Stimulated activated CD8-positive, alpha-beta memory T cell treated with anti-CD3 and anti-CD28 coated beads, Interleukin-4, amount 100 ng/mL, for 1 hour (primary cell): ENCODE measurements at regions not wholly inside any gene's neighbourhood (a gene's known extent, or its start where the extent isn't known, plus 50 kb on each side); places are given as distances from the start of the nearest gene placed in this dataset.

Experiments used
- DNase-seq, 2 donors: peaks; one replicate each; pipeline ENCODE4 v3.0.0-alpha.2; 2020; ENCODE audit warnings: low read depth in 2 of 2, low spot score in 1 of 2

DNA sequence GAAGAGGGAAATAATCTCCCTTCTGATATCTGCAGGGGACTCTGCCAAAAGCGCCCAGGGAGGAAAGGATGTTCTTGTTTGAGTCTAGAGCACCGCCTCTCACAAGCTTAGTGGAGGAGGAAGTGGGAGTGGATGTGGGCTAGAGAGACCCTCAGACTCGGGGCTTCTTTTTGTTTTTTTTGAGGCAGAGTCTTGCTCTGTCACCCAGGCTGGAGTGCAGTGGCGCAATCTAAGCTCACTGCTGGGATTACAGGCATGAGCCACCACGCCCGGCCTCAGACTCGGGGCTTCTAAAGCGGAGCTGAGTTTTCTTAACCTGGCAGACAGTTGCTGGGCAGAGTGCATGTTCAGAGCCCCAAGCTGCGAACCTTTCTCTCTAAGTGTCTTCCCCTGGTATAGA is 310.8 kb downstream of the BMP7 start:
- DNase-seq, result no peak

DNA sequence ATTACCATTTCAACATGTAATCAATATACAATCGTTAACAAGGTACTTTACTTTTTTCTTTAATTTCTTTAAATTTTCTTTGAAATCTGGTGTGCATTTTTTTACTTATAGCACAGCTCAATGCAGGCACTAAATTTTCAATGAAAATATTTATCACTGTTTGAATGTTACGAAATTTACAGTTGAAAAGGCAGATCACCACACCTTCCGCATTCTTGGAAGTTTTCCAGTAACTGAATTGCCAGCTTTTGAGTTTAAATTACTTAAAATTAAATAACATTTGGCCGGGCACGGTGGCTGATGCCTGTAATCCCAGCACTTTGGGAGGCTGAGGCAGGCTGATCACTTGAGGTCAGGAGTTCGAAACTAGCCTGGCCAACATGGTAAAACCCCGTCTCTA is 309.9 kb downstream of the BMP7 start:
- no peak for DNase-seq

DNA sequence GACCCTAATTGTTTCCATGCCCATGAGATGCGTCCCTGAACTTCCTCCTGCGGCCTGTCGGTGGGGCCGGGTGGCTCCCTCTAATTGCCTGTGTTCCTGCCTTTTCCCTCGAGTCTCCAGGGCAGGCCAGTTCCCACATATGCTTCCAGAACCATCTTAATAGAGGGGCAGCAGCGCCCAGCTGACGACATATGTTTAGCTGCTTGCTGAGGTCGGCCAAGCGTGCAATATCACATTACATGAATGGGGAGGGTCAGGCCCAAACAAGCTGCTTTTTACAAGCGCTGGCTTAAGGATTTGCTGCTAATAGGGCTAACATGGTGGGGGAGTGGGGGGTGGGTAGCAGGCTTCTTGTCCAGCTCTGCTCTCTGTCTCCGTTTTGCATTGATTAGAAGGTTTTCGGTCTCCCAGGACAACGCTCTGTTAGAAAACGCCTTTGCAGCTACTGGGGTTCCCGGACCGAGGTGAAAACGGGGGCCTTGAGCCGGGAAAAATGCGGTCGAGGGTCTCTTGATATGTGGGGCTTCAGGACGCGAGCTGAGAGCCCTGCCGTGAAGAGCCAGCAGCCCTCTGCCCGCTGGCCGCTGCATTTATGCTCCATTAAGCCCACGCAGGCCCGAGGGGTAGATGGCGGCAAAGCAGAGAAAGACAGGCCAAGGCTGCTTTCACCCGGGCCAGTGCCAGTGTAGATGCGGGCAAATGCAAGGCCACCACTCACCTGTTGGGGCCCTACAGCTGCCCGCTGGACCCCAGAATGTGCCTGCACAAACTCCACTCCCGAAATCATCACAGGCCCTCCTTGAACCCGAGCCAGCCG is 308.5 kb downstream of the BMP7 start:
- no peak for DNase-seq

DNA sequence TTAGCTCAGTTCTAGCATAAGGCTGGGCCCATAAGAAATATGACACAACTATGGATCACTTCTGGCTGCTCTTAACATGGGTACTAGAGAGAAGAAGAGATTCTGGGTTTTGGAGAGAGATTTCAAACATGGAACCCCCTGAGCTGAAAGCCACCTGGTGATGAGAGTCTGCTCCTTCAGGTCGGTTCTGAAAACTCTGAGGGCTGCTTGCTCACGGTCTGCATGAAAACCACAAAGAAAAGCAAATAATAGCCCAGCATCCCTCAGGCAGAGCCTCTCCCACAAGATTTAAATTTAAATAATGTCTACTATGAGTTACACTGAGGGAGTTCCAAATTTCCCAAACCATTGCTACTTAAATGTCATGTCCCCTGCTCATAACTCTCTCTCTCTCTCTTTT is 301.5 kb downstream of the BMP7 start:
- DNase-seq, result no peak

DNA sequence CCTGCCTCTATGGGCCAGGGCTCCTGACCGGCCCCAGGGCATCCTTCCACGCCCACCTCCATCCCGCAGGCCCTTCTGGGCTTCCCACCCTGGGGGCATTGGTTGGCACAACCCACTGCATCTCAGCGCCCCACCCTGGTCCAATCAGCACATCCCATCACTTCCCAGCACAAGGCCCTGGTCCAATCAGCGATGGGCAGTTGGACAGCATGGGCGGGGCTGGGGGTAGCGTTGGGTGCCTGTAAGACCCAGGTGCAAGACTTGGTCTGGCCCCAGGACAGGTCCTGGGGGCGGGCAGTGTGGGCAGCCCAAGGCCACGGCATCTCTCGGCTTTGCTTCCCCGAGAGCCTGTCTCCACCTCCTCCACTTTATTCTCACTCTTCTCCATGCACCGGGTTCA is 298.5 kb downstream of the BMP7 start:
- DNase-seq, result no peak

DNA sequence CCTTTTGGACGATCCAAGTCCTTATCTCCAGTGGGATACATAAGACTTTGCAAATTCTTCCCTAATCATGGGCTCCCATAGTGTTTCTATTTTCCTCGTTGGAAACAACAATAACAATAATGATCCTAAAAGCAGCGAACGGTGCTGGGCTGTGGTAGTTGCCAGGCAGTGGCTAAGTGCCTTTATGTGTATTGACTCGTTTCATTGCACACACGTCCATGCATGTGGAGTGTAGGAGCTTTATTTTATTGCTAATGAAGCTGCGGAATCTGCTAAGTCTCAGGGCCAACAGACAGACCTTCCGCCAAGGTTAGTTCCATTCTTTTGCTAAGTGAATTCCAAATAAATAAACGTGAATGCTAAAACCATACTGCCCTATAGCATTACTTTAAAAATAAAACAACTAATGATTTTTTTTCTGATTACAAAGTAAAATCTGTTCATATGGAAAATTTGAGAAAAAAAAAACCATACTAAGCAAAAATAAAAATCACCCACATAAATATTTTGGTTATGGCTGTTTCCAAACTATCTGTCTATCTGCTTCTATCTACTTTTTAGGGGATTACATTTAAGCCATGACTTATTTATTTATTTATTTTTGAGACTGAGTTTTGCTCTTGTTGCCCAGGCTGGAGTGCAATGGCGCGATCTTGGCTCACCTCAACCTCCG is 297.9 kb downstream of the BMP7 start:
- no peak for DNase-seq

DNA sequence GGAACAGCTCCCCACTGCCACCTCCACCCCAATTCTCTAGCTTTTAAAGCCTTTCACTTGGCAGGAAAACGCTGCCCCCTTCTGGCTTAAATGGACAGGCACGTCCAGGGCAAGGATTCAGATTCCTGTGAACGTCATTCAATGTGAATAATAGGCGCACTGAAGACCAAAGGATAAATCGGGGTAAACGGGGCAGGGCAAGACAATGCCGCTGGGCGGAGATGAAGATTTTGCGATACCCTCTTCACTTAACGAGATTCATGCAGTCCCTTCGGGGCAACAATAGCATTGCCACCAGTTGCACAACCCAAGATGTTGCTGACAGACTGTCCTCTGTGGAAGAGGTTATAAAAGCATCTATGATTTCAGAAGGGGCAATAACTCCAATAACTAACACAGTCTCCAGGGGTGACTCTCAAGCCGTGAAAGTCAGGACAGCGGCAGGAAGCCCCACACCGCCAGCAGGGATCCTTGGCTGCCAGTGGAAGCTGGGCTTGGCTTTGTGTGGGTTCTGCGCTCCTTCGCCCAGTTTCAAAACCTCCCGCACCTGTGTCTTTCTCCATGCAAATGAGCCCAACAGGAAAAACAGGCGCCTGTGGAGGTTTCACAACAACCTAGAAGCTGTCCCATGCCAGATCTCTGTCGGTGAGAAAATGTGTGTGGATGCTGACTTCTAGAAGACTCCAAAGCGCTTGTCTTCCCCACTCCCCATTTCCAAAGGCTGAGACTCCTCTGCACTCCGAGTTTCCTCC is 291.8 kb downstream of the BMP7 start:
- DNase-seq, result no peak

DNA sequence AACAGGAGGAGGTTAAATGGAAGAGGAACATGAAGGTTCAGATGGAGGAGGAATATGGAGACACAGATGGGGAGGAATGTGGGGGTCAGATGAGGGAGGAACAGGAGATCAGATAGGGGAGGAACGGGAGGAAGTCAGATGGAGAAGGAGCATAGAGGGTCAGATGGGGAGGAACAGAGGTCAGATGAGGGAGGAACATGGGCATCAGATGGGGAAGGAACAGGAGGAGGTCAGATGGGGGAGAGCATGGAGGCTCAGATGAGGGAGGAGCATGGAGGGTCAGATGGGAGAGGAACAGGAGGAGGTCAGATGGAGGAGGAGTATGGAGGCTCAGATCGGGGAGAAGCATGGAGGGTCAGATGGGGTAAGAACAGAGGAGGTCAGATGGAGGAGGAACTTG is 290.6 kb downstream of the BMP7 start:
- DNase-seq, result no peak

DNA sequence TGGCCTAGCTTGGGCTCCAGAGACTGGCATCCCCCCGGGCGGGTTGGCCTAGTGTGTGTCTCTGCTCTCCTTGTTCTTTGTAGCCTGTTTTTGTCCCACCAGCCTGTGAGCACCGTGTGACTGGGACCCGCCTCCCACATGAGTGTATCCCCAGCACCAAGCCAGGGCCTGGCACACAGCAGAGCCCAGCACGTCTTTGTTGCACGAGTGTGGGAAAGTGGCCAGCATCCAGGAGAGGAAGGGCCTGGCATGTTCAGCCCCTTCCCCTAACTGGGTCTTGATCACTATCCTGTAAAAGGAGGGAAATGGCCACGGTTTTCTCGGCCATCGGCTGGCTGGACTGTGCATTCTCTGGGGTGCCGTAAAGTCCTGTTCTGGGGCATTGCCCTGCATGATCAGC is 290.1 kb downstream of the BMP7 start:
- no peak for DNase-seq

DNA sequence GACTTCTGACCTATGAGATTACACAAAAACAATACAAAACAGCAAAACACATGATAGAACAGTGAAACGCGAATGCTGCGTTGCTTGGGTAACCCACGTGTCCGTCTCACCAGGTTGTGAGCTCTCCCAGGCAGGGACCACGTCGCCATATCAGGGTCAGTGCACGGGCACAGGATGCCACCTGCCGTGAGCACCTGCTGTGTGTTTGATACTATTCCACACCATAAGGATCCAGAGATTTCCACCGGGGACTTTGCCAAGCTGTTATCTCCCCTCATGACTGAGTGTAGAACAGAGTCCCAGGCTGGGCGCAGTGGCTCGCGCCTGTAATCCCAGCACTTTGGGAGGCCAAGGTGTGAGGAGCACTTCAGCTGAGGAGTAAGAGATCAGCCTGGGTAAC is 288.0 kb downstream of the BMP7 start:
- no peak for DNase-seq

DNA sequence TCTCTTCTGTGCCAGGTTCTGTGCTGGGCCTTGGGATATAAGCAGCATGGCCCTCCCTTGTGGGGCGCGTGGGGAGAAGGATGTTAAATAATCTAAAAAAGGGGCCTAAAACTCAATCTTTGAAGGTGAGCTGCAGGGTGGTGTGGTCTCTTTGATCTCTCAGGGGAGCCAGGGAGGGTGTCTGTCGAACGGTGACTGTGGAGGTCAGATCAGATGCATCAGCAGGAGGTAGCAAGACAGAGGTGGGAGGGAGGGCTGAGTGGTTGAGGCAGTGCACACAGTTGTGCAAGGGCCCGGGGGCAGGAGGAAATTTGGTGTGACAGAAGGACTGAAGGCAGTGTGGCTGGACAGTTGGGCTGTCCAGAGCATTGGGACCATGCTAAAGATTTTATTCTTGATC is 287.3 kb downstream of the BMP7 start:
- no peak for DNase-seq

DNA sequence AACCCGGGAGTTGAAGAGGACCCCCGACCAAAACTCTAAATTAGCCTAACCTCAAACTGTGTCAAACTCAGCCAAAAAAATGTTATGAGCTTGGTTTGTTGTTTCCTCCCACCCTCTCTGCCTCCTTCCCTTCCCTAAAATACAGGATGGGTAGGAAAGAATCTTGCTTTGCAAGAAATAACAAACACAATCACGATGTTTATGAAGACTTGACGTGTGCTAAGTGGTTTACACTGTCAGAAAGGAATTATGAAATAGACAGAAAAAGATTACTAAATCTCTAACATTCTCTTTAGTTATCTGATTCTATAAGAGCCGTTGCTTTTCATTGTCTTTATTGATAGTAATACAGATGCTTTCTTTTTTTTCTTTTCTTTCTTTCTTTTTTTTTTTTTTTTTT is 285.1 kb downstream of the BMP7 start:
- DNase-seq, result no peak

DNA sequence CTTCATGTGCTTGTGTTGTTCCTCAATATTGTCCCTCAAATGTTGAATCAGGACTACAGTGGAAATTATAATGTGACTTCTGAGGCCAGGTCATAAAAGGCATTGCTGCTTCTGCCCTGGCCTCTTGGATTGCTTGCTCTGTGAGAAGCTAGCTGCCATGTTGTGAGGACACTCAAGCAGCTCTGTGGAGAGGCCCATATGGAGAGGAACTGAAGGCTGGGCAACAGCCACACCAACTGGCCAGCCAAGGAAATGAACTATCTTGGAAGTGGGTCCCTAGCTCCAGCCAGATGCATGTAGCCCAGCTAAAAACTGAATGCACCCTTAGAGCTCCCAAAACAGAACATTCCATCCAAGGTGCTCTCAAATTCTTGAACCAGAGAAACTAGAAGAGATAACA is 282.6 kb downstream of the BMP7 start:
- no peak for DNase-seq

DNA sequence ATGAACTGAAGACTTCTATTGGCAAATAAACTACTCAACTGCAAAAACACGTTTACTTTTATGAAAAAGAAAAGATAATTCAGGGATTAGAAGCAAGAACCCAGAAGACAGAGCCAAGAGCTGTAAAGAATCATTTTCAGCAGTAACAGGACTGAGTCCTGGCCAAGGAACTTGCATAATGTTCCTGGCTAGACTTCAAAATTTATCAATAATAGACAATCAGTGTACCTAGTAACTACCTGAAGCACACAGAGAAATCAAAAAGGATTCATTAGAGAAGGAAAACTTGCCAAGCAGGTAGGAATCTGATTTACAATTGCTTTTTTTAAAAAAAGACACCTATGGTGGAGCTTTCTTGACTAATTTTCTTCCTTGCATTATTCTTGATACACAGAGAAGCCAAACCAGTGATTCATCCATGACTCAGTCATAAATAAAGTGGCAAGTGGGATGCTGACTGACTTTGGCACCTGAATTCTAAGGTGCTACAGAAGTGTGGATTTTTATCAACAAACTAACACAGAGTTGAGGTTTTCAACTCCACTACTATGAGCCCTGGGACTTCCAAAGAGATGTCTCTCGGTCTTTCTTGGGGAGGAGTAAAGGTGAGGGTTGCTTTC is 281.3 kb downstream of the BMP7 start:
- no peak for DNase-seq

DNA sequence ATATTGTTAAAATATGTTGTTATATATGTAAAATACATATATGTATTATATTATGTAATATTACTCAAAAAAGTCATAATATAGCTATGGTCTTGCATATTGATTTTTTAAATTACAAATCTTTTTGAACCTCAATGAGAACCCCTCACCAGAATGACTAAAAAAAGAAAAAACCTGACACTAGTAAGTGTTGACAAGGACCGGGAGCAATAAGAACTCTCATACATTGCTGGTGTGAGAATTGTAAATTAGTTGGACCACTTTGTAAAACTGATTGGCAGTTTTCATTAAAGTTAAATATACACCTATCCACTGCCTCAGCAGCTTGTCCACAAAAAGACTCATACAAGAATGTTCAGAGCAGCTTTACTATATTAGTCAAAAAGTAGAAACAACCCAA is 280.0 kb downstream of the BMP7 start:
- DNase-seq, result no peak

DNA sequence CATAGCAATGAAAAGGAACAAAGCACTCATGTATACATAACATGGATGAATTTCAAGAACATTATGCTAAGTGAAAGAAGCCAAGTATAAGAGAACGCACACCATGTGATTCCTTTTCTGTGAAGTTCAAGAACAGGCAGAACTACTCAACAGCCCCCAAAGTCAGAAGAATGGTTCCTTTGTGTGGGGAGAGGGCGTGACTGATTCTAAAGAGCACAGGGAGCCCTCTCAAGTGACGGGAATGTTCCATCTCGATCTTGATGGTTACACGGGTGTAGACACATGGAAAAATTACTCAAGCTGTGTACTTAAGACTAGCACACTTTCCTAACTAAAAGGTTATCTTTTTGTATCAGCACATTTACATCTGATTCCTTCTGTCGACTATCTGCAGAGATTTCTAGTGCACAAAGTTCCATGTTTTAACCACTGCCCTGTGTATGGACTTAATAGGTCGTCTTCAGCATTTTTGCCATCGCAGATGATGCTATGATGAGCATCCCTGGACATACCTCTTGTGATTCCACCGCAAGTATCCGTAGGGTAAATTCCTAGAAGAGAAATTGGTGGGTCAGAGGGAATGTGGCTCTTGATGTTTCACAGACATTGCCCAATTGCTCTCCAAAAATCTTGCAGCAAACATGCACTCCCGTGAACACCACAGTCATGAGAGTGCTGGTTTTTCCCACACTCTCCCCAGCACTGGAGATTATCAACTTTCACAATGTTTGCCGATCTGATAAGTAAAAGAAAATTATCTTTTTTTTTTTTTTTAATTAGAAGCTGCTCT is 279.3 kb downstream of the BMP7 start:
- DNase-seq, result no peak

DNA sequence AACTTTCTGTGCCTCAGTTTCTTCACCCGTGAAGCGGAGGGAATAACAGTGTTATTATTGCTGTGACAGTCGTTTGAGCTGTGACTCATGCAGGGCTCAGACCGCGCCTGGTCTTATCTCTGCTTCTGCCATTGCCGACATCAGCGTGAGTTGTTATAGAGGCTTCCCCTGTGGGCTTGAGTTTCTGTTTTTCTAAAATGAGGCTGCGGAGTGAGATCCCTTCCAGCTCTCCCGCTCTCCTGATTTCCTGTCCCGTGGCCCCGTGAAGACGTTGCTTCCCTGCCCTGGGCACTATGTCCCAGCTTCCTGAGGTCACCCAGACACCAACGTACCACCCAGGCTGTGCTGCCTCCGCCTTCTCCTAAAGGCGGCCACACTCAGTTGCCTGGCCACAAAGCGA is 278.5 kb downstream of the BMP7 start:
- no peak for DNase-seq

DNA sequence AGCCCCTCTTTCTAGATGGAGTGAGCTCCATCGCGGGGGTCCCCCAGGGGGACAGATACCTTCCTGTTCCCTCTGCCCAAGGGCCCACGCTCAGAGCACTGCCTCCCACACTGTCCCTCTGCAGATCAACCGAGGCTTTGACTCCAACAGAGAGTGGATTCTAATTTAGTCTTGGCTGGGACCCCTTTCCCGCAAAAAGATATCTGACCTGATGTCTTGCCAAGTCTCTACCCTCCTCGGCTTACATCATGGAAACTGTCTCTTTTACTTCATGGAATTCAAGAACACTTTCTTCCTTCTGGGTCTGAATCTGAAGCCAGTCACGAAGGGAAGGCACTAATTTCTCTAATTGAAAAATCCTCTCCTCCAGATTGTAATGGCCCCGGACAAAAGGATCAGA is 278.0 kb downstream of the BMP7 start:
- DNase-seq, result no peak

DNA sequence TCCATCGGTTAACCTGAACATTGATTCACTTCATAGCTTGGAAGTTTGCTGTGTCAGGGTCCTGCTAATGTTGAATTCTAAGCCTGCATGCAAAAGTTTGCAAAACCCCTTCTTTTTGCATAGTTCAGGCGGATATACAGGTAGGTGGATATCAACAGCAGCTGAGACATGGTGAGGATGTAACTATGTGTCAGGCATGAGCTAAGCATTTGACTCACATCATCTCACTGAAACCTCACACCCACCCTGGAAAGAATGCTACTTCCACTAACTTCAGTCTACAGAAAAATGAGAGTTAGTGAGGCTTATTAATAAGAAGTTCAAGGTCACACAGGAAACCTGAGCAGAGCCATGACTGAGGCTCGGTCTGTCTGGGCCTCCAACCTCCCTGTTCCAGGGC is 276.9 kb downstream of the BMP7 start:
- no peak for DNase-seq

DNA sequence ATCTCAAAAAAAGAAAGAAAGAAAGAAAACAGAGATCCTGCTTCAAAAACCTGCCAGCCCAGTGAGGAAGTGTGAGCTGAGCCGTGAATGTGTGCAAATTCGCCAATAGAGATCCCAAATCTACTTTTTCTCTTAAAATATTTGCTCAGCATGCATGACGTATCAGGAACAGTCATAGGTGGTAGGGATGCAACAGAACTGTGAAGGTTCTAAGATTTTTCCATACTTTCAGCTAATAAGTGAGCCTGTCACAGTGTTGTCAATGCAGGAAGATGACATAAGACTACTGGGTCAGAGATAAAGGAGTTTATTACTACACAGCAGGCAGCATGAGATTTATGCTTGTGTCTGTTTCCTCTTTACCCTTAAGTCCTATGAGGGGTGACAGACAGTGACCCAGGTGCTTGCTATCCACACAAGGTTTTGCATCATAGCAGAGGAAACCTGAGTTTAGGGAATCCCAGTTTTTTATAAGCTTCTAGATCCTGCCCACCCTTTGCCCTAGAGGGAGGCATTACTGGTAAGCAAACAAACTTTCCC is 273.4 kb downstream of the BMP7 start:
- DNase-seq, result no peak

DNA sequence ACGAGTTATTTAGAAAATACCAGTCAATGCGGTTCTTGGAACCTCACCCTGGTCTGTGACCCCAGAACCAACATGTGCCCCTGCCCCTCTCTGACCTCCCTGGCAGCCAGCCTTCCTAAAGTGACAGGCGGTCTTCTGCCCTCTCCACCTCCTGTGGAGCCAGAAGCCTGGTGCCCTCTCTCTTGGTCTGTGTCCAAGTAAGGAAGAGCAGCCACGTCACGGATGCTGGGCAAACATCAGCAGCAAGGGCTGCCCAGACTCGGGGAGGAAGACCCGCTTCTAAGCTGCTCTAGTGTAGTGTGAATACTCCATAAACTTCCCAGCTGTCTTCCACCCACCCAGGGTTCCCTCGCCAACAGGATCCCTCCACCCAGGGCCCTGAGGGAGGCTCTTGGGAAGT is 272.4 kb downstream of the BMP7 start:
- DNase-seq, result no peak
